RWPE2 (cell line): ENCODE measurements at regions not wholly inside any gene's neighbourhood (a gene's known extent, or its start where the extent isn't known, plus 50 kb on each side); places are given as distances from the start of the nearest gene placed in this dataset.

Experiments used
- ATAC-seq: fragments of 200-7000 bp; cut with Tn5 transposase; 3 replicates; pipeline ENCODE4 v1.9.1; 2021; ENCODE audit warnings: low read depth
- DNase-seq: peaks from one replicate; pipeline ENCODE4 v3.0.0-alpha.2; 2020; ENCODE audit warnings: low spot score
- H3K27ac ChIP-seq: fragments of 450-650 bp; 2 replicates; pipeline ENCODE4 v1.5.1; 2017; ENCODE audit warnings: mild to moderate bottlenecking; ENCODE audit not compliant: poor library complexity, severe bottlenecking
- H3K27me3 ChIP-seq: fragments of 250-450 bp; sonication (Bioruptor Pico); 2 replicates; pipeline ENCODE4 v1.5.1; 2021; ENCODE audit warnings: mild to moderate bottlenecking, moderate library complexity; ENCODE audit not compliant: insufficient read depth, poor library complexity, severe bottlenecking
- H3K36me3 ChIP-seq: fragments of 250-450 bp; sonication (Bioruptor Pico); 2 replicates; pipeline ENCODE4 v1.5.1; 2020; ENCODE audit warnings: low read depth, mild to moderate bottlenecking, moderate library complexity
- H3K4me1 ChIP-seq: fragments of 250-450 bp; sonication (Bioruptor Pico); 2 replicates; pipeline ENCODE4 v1.5.1; 2021; ENCODE audit warnings: mild to moderate bottlenecking, moderate library complexity; ENCODE audit not compliant: insufficient read depth, poor library complexity, severe bottlenecking
- H3K4me3 ChIP-seq: fragments of 250-450 bp; sonication (Bioruptor Pico); 2 replicates; pipeline ENCODE4 v1.5.1; 2021; ENCODE audit warnings: mild to moderate bottlenecking, moderate library complexity; ENCODE audit not compliant: severe bottlenecking
- H3K9me3 ChIP-seq: fragments of 250-450 bp; sonication (Bioruptor Pico); 2 replicates; pipeline ENCODE4 v1.5.1; 2021; ENCODE audit warnings: mild to moderate bottlenecking, moderate library complexity; ENCODE audit not compliant: severe bottlenecking
- TF ChIP-seq, protein P1 (sequence below): fragments of 450-650 bp; IDR thresholded peaks from one replicate; pipeline ENCODE4 v1.5.1; 2017; ENCODE audit warnings: mild to moderate bottlenecking, moderate library complexity; ENCODE audit not compliant: poor library complexity, severe bottlenecking

DNA sequence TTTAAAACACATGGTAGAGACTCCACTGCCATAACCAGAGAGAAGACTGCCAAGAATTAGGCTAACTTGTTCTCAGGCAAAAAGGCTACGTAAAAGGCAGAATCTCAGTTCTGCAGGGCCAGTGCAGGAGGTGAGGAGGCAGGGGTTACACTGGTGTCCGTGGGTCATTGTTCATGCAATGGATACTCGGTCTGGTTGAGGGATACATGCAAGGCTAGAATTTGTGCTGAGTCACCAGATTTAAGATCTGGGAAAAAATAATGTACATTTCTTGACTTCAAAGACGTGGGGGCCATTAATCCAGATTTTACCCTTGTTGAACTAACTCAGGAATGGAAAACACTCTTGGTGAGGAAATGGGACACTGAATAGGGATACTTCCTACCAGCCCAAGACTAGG is 52.3 kb upstream of the DPH5 start:
- no peak for DNase-seq
- Histone ChIP-seq H3K27me3 (no peaks in the 10 kb centered on the region), H3K9me3 (no peaks in the 10 kb centered on the region), H3K4me1 (peaks cover 8% of the 10 kb centered on the region), H3K27ac (no peak overlapping the region), H3K36me3 (no peaks in the 10 kb centered on the region), H3K4me3 (no peak overlapping the region)
- TF ChIP-seq, protein P1, sequence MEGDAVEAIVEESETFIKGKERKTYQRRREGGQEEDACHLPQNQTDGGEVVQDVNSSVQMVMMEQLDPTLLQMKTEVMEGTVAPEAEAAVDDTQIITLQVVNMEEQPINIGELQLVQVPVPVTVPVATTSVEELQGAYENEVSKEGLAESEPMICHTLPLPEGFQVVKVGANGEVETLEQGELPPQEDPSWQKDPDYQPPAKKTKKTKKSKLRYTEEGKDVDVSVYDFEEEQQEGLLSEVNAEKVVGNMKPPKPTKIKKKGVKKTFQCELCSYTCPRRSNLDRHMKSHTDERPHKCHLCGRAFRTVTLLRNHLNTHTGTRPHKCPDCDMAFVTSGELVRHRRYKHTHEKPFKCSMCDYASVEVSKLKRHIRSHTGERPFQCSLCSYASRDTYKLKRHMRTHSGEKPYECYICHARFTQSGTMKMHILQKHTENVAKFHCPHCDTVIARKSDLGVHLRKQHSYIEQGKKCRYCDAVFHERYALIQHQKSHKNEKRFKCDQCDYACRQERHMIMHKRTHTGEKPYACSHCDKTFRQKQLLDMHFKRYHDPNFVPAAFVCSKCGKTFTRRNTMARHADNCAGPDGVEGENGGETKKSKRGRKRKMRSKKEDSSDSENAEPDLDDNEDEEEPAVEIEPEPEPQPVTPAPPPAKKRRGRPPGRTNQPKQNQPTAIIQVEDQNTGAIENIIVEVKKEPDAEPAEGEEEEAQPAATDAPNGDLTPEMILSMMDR = no peak
- no peak for ATAC-seq

DNA sequence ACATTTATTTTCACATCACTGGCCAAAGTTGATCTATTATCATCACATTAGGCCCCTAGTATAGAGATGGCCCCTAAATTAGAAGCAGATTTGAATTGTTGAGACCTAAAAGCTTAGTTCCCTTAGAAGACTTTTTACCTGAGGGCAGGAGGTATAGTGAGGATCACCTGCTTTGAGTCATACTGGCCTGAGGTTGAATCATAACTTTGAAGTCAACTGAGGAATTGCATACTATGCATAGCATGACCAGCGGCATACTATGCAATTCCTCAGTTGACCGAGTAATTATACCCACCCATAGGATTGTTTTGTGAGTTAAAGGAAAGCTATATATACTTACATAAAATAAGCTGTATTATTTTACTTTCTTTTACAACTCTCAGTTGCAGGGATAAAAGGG is 50.3 kb upstream of the DPH5 start:
- Histone ChIP-seq H3K4me1 (peaks cover 8% of the 10 kb centered on the region), H3K9me3 (no peaks in the 10 kb centered on the region), H3K4me3 (no peak overlapping the region), H3K27ac (no peak overlapping the region), H3K27me3 (no peaks in the 10 kb centered on the region), H3K36me3 (no peaks in the 10 kb centered on the region)
- ATAC-seq = peak; percentile 99
- DNase-seq = no peak
- TF ChIP-seq, protein P1 = no peak
